ENCODE measurements at regions not wholly inside any gene's neighbourhood (a gene's known extent, or its start where the extent isn't known, plus 50 kb on each side); places are given as distances from the start of the nearest gene placed in this dataset.
A peak's percentile ranks its signal among the peaks of the same experiment; 100 is the strongest.

- DNase-seq (ENCODE audit: low read depth, low spot score) (no peak), FAIRE-seq (no peak), ATAC-seq (peak; percentile 29)
- POLR2A ChIA-PET, result interaction anchor here (1.0 to 2.3 kb wide), 3 partner anchors 46 to 85 kb away, joined by 3 to 7 read pairs (median 5); no protein-coding TSS in a partner anchor
- Histone ChIP-seq H3K9ac (ENCODE audit: control insufficient read depth, insufficient read depth, low read length) (no peak overlapping the region), H3K4me2 (ENCODE audit: control insufficient read depth, insufficient read depth) (peak overlapping the region; percentile 26), H3K9me3 (replicated peaks; ENCODE audit: control insufficient read depth, insufficient read depth, low read length) (no peaks in the 10 kb centered on the region; the same call in 2 of the 3 replicates), H3K27me3 (replicated peaks in 1 of 2; ENCODE audit: control insufficient read depth in 2 of 2, insufficient read depth in 2 of 2, low read length in 1 of 2) (no peaks in the 10 kb centered on the region), H4K20me1 (ENCODE audit: control insufficient read depth, insufficient read depth) (no peaks in the 10 kb centered on the region), H3K36me3 (ENCODE audit: control insufficient read depth in 2 of 2, insufficient read depth in 2 of 2, low read length in 1 of 2) (no peaks in the 10 kb centered on the region), H3K27ac (ENCODE audit: control insufficient read depth, insufficient read depth) (no peak overlapping the region; the same call in 1 of the 2 replicates), H3K4me3 (0 out of 2 replicates have a peak overlapping the region, but pooled peaks have one; percentile 34), H2AFZ (ENCODE audit: control insufficient read depth, low read depth, low read length) (no peak overlapping the region), H3K79me2 (ENCODE audit: control insufficient read depth, insufficient read depth, low read length) (peaks cover 3% of the 10 kb centered on the region; the same call in 1 of the 2 replicates), H3K4me1 (ENCODE audit: control insufficient read depth, insufficient read depth, low read length) (peaks cover 5% of the 10 kb centered on the region; the same call in 1 of the 2 replicates)
- TF ChIP-seq MLLT1 (IDR thresholded peaks at IDR 0.05), result peak; percentile 70
- no peak for TF ChIP-seq RELA (IDR thresholded peaks at IDR 0.05; ENCODE audit: borderline replicate concordance, partially characterized antibody)
- TF ChIP-seq ATF7 (IDR thresholded peaks at IDR 0.05; ENCODE audit: low read depth), result 0 out of 2 replicates have a peak, but pooled peaks have one; percentile 19
- TF ChIP-seq PKNOX1 (IDR thresholded peaks at IDR 0.05), result peak; percentile 3; the same call in 1 of the 2 replicates
- TF ChIP-seq NBN (IDR thresholded peaks at IDR 0.05), result peak; percentile 25; the same call in 1 of the 2 replicates
- no peak for TF ChIP-seq SMAD1 (IDR thresholded peaks at IDR 0.05; ENCODE audit: low read depth, partially characterized antibody)
- TF ChIP-seq NKRF (conservative IDR thresholded peaks at IDR 0.05), result no peak
- no peak for TF ChIP-seq GABPA (IDR thresholded peaks at IDR 0.05; ENCODE audit: low read depth)
- TF ChIP-seq ZBTB4 (CRISPR knock-in tag; IDR thresholded peaks at IDR 0.05), result no peak
- 0 out of 2 replicates have a peak, but pooled peaks have one; percentile 48 for TF ChIP-seq ZNF217 (IDR thresholded peaks at IDR 0.05)
- TF ChIP-seq PAX8 (IDR thresholded peaks at IDR 0.05), result 0 out of 2 replicates have a peak, but pooled peaks have one; percentile 53
- in situ Hi-C loops (cut with MboI), result no loop called here
- CTCF ChIA-PET, result interaction anchor here (0.8 to 1.1 kb wide), 2 partner anchors 40 to 669 kb away, joined by 3 read pairs; no protein-coding TSS in a partner anchor
- SMC1A ChIA-PET (ENCODE audit: uncharacterized antibody, unreplicated experiment), result interaction anchor here (0.8 to 3.3 kb wide), 4 partner anchors 8 to 1283 kb away, joined by 3 to 47 read pairs (median 4); no protein-coding TSS in a partner anchor
- intact Hi-C loops (cut with micrococcal nuclease; ENCODE audit: unreplicated experiment), result loop anchor here (1.0 to 10.0 kb wide), 6 partner anchors 47 to 685 kb away; partner anchors contain the start of gene MAGEA8
- 57% methylated on average over 4 of the region's 4 CpGs for WGBS (ENCODE audit: insufficient coverage, insufficient replicate concordance, low lambda C conversion rate, missing lambda C conversion rate)
- no TSS peak for BruUV-seq (replicated peaks)
- RAD21 ChIA-PET (ENCODE audit: unreplicated experiment), result interaction anchor here (0.6 to 3.3 kb wide), 9 partner anchors 9 to 195 kb away, joined by 3 to 55 read pairs (median 10); no protein-coding TSS in a partner anchor
Observed at GRCh38 chrX:149199734-149200133, 305.4 kb downstream of the IDS start.

All from GM12878 (cell line).